HCT116 (cell line): ENCODE measurements at regions not wholly inside any gene's neighbourhood (a gene's known extent, or its start where the extent isn't known, plus 50 kb on each side); places are given as distances from the start of the nearest gene placed in this dataset.

Source experiments
- EZH2 ChIP-seq: fragments of 200-600 bp; sonication (generic); IDR thresholded peaks from 2 replicates; pipeline ENCODE4 v1.6.1; 2017; ENCODE audit warnings: antibody characterized with exemption, mixed run types
- POLR2A ChIP-seq: IDR thresholded peaks from 2 replicates; pipeline ENCODE4 v1.7.0; 2011; ENCODE audit warnings: borderline replicate concordance; ENCODE audit not compliant: insufficient read depth, insufficient read length; ENCODE audit errors: extremely low read depth
- POLR2AphosphoS5 ChIP-seq: IDR thresholded peaks from 2 replicates; pipeline ENCODE4 v1.6.1; 2011; ENCODE audit warnings: mild to moderate bottlenecking, low read depth, low read length, moderate library complexity
- RAD21 ChIP-seq: IDR thresholded peaks from 2 replicates; pipeline ENCODE4 v1.6.1; 2012; ENCODE audit warnings: low read depth, mild to moderate bottlenecking
- SIN3A ChIP-seq: IDR thresholded peaks from 2 replicates; pipeline ENCODE4 v1.6.1; 2012; ENCODE audit warnings: low read depth
- YY1 ChIP-seq: IDR thresholded peaks from 2 replicates; pipeline ENCODE4 v1.6.1; 2011; ENCODE audit warnings: low read length, low read depth, moderate library complexity, mild to moderate bottlenecking; ENCODE audit not compliant: insufficient replicate concordance; ENCODE audit errors: extremely low read depth
- ZFX ChIP-seq: fragments of 450-650 bp; IDR thresholded peaks from 2 replicates; pipeline ENCODE4 v1.6.1; 2017
- ZNF274 ChIP-seq: fragments of 200-500 bp; sonication (Bioruptor generic); IDR thresholded peaks from 2 replicates; pipeline ENCODE4 v1.6.1; 2014; ENCODE audit warnings: mild to moderate bottlenecking, low read depth, low read length, inconsistent platforms
- TF ChIP-seq, protein P1 (sequence below), 3 experiments: fragments of 200-600 bp in 1 of 3; sonication (generic) in 1 of 3; IDR thresholded peaks in 2 of 3; conservative IDR thresholded peaks in 1 of 3; 2 replicates each; pipeline ENCODE4 v1.5.1; 2012 to 2017; ENCODE audit warnings: low read depth in 2 of 3, low read length in 2 of 3, antibody characterized with exemption in 1 of 3, borderline replicate concordance in 1 of 3, control low read depth in 1 of 3, mild to moderate bottlenecking in 1 of 3, mixed read lengths in 1 of 3, mixed run types in 1 of 3, moderate library complexity in 1 of 3; ENCODE audit not compliant: insufficient read depth in 1 of 3
- TF ChIP-seq, protein P2 (sequence below): IDR thresholded peaks from 2 replicates; pipeline ENCODE4 v1.6.1; 2012; ENCODE audit warnings: low read depth

DNA sequence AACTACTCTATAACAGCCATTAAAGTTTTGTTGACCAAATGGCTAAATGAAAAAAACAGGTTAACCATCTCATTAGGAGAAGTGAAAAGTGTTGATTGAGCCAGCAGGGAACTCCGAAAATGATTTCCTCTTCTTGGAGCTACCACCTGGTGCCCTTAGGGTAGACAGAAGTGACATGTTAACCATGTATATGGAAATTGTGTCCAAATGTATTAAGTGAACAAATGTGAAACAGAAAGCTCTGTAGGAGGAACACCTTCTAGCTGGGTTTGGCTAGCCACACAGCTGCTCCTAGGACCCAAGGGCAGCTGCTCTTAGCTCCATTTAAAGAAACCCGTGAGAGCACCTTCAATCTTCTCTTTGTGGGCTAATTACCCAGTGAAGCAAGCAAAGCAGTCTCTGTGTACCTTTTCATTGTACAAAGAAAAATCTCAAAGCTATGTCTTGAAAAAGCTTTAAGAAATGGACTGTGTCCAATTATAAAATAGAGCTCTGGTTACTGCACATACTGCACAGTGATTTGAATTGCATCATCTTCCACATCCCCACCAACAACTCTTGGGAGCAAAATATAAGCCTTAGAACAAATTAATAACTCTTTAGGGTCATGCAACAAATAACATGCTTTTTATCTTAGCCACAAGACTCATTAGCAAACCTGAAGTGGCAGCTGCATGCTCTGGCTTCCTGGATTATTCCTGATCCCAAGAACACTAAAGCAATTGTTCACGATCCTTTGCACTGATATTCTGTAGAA, 59.2 kb upstream of the PARM1 start:
- TF ChIP-seq POLR2AphosphoS5 (no peak), EZH2 (no peak), POLR2A (no peak), ZFX (no peak), SIN3A (no peak), YY1 (no peak), RAD21 (no peak), ZNF274 (no peak)
- TF ChIP-seq, protein P1, sequence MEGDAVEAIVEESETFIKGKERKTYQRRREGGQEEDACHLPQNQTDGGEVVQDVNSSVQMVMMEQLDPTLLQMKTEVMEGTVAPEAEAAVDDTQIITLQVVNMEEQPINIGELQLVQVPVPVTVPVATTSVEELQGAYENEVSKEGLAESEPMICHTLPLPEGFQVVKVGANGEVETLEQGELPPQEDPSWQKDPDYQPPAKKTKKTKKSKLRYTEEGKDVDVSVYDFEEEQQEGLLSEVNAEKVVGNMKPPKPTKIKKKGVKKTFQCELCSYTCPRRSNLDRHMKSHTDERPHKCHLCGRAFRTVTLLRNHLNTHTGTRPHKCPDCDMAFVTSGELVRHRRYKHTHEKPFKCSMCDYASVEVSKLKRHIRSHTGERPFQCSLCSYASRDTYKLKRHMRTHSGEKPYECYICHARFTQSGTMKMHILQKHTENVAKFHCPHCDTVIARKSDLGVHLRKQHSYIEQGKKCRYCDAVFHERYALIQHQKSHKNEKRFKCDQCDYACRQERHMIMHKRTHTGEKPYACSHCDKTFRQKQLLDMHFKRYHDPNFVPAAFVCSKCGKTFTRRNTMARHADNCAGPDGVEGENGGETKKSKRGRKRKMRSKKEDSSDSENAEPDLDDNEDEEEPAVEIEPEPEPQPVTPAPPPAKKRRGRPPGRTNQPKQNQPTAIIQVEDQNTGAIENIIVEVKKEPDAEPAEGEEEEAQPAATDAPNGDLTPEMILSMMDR (IDR thresholded peaks at IDR 0.05 in 2 of 3, conservative IDR thresholded peaks at IDR 0.05 in 1 of 3; ENCODE audit: borderline replicate concordance in 1 of 3, insufficient read depth in 1 of 3, low read depth in 2 of 3, low read length in 2 of 3): no peak
- TF ChIP-seq, protein P2, sequence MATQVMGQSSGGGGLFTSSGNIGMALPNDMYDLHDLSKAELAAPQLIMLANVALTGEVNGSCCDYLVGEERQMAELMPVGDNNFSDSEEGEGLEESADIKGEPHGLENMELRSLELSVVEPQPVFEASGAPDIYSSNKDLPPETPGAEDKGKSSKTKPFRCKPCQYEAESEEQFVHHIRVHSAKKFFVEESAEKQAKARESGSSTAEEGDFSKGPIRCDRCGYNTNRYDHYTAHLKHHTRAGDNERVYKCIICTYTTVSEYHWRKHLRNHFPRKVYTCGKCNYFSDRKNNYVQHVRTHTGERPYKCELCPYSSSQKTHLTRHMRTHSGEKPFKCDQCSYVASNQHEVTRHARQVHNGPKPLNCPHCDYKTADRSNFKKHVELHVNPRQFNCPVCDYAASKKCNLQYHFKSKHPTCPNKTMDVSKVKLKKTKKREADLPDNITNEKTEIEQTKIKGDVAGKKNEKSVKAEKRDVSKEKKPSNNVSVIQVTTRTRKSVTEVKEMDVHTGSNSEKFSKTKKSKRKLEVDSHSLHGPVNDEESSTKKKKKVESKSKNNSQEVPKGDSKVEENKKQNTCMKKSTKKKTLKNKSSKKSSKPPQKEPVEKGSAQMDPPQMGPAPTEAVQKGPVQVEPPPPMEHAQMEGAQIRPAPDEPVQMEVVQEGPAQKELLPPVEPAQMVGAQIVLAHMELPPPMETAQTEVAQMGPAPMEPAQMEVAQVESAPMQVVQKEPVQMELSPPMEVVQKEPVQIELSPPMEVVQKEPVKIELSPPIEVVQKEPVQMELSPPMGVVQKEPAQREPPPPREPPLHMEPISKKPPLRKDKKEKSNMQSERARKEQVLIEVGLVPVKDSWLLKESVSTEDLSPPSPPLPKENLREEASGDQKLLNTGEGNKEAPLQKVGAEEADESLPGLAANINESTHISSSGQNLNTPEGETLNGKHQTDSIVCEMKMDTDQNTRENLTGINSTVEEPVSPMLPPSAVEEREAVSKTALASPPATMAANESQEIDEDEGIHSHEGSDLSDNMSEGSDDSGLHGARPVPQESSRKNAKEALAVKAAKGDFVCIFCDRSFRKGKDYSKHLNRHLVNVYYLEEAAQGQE: no peak
